Limb (tissue), 2 donors: ENCODE measurements at regions not wholly inside any gene's neighbourhood (a gene's known extent, or its start where the extent isn't known, plus 50 kb on each side); places are given as distances from the start of the nearest gene placed in this dataset.
A peak's percentile ranks its signal among the peaks of the same experiment; 100 is the strongest.

Source experiments
- DNase-seq, 2 donors: peaks; one replicate each; pipeline ENCODE4 v3.0.0-alpha.2; 2016; ENCODE audit errors: extremely low spot score in 2 of 2

GRCh38 chr1:81700728-81701470, 99.8 kb upstream of the ADGRL2 start:
- no peak for DNase-seq

- no peak for DNase-seq
Measured at GRCh38 chr1:81699234-81699633, 101.5 kb upstream of the ADGRL2 start.

GRCh38 chr1:81695741-81696140, 105.0 kb upstream of the ADGRL2 start:
- DNase-seq: no peak

- no peak for DNase-seq
Measured at GRCh38 chr1:81693316-81693715, 107.4 kb upstream of the ADGRL2 start.

GRCh38 chr1:81690676-81691453, 109.9 kb upstream of the ADGRL2 start:
- DNase-seq: no peak

- no peak for DNase-seq
Measured at GRCh38 chr1:81689531-81689941, 111.2 kb upstream of the ADGRL2 start.

- DNase-seq: no peak
Measured at GRCh38 chr1:81682490-81682889, 118.2 kb upstream of the ADGRL2 start.

- DNase-seq: peak in 1 of 2 donors; percentile 68
Measured at GRCh38 chr1:81681601-81682266, 119.0 kb upstream of the ADGRL2 start.

GRCh38 chr1:81681114-81681513, 119.6 kb upstream of the ADGRL2 start:
- peak in 1 of 2 donors; percentile 34 for DNase-seq

GRCh38 chr1:81679942-81680341, 120.8 kb upstream of the ADGRL2 start:
- DNase-seq: no peak

- DNase-seq: no peak
Measured at GRCh38 chr1:81678779-81679178, 122.0 kb upstream of the ADGRL2 start.

- no peak for DNase-seq
Measured at GRCh38 chr1:81672766-81673165, 128.0 kb upstream of the ADGRL2 start.

GRCh38 chr1:81671038-81671437, 129.7 kb upstream of the ADGRL2 start:
- DNase-seq: no peak

GRCh38 chr1:81670286-81670685, 130.4 kb upstream of the ADGRL2 start:
- peak; percentile 50 to 64 for DNase-seq

- no peak for DNase-seq
Measured at GRCh38 chr1:81666586-81666985, 134.1 kb upstream of the ADGRL2 start.

GRCh38 chr1:81664341-81664740, 136.4 kb upstream of the ADGRL2 start:
- no peak for DNase-seq

GRCh38 chr1:81662913-81663526, 137.7 kb upstream of the ADGRL2 start:
- DNase-seq: no peak

- DNase-seq: no peak
Measured at GRCh38 chr1:81660286-81660685, 140.4 kb upstream of the ADGRL2 start.

GRCh38 chr1:81654657-81655056, 146.1 kb upstream of the ADGRL2 start:
- DNase-seq: no peak

GRCh38 chr1:81654147-81654546, 146.6 kb upstream of the ADGRL2 start:
- DNase-seq: no peak

- DNase-seq: no peak
Measured at GRCh38 chr1:81650776-81651175, 150.0 kb upstream of the ADGRL2 start.

GRCh38 chr1:81635816-81636215, 164.9 kb upstream of the ADGRL2 start:
- DNase-seq: no peak
